Embryonic facial prominence (tissue), 1 donor: ENCODE measurements at regions not wholly inside any gene's neighbourhood (a gene's known extent, or its start where the extent isn't known, plus 50 kb on each side); places are given as distances from the start of the nearest gene placed in this dataset.

ENCODE experiments used
- DNase-seq: peaks from one replicate; pipeline ENCODE4 v3.0.0-alpha.2; 2016; ENCODE audit errors: extremely low spot score

DNA sequence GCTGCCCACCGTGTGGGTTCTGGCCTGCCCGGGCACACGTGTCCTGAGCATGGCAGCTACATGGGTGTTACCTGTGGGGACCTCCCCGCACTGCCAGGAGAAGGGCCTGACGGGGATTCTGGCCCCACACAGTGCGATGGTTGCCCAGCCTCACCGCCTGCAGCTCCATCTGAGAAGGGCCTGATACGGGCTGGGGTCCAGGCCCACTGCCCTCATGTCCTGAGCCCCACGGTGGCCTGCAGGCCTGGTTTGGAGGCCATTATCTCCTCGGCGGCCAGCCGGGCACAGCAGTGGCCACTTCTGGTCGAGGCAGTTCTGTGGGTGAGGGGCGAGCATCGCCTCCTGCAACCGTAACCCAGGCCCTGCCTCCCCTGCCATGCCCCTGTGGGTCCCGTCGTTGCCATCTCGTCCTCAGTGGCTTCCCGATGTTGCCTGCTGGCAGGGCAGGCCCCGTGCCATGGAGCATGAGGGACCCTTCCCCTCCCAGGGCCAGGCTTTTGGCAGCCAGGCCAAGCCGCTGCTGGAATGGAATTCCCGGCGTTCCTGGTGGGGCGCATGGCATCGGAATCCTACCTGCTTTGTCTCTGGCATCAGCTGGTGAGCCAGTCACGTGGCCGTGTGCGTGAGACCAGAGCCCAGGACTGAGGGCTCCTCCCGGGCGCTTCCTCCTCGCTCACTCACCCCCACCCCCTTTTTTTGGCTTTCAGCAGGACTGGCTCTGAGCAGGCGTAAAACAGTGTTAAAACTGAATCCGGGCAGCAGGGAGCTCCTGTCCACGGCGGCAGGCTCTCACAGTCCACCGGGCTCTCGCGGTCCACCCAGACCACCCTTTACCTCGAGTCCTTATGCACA lies 71.9 kb upstream of the PPARA start:
- no peak for DNase-seq

DNA sequence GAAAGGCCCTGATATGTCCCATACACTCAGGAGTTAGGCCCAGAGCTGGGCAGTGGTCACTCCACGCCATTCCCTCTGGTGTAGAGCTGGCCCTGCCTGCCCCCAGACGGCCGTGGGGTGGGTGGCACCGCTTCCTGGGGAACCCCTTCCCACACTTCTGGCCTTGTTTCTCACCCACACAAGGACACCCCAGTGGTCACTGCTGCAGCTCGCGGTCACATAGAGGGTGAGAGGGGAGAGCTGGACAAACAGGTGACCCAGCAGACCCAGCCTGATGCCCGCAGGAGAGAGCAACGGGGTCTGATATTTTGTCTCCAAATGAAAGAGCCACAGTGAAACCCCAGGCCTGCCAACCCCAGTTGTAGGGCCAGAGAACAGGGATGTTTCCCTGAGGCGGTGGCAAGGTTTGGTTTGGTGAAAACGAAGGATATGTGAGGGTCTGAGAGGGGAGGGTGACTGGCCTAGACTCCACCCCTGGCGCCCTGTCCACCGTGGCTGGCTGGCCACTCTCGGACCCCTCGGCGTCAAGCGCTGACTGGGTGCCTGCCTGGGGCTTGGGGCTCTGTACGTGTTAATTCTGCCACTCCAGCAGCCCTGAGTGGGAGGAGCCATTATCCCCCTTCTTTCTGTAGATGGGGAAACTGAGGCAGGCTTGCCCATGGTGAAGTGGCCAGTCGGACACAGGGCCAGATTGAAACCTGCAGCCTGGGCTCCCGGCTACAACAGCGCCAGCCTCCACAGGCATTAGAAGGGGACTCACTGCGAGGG lies 71.0 kb upstream of the PPARA start:
- no peak for DNase-seq

DNA sequence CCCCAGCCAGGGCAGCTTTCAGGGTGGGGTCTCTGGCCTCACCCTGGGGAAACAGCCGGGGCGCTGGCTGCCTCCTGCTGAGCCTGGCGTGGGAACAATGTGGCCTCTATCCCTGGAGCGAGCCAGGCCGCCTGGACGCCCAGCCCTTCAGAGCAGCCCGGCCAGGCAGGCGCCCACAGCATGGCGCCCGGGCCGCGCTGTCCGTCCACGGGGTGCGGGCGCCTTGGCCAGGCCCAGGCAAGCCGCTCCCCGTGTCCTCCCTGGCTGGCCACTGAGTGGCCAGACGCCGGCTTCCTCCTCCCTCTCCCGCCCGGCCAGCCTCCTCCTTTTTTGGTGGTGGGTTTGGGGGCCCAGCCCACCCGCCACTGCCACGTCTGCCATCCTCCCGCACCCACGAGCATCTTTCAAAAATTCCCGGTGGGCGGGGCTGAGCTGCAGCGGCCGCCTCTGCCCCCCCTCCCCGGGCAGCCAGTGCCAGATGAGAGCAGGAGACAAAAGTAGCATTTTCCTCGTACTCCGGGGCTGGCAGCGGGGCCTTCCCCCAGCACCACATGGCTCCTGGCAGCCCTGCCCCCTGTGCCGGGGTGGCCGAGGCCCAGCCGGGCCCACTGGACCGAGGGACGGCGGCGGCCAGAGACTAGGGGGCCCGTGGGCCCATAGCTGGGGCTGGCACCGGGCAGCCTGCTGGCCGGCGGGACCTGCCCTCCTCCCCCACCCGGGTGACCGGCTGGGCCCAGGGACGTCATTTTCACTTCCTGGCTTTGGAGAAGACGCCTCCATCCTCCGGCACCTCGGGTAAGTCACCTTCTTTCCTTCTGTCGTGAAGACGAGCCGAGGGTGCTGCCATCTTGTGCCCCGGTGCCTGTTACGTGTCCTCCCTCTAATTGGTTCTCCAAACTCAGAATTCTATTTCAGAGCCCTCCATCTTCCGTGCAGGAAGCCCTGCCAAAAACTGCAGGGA lies 70.2 kb upstream of the PPARA start:
- DNase-seq, result no peak

DNA sequence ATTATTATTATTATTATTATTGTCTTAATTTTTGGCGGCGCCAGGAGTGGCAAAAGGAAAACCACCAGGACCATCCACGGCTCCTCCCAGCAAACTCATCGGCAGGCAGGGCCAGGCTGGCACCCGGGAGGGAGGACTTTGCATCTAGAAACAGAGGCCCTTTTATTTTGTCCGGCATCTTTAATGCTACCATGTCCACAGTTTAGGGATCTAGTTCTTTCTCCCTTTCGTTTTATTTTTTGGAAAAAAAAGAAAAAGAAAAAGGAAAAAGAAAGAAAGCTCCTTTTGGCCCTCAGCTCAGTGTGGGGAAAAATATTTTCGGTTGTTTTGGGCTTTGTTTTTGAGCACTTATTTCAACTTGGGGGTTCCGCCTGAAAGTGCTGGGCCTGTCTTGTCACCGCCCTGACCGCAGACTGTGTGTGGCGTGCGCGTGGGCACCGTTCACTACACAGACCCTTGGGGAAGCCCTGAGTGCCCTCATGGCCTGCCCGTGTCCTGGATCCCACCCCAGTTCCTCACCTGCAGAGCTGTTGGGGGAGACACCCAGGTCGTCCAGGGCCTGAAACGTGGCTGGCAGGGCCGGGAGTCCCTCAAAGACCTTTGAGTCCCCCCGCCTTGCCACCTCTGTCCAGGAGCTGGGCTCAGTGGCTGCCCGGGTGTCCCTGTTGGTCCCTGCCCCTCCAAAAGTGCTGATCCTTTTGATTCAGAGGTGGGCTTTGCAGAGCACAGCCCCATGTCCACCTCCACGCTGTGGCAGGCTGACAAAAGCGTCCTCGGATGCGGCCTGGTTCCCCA lies 69.1 kb upstream of the PPARA start:
- no peak for DNase-seq

DNA sequence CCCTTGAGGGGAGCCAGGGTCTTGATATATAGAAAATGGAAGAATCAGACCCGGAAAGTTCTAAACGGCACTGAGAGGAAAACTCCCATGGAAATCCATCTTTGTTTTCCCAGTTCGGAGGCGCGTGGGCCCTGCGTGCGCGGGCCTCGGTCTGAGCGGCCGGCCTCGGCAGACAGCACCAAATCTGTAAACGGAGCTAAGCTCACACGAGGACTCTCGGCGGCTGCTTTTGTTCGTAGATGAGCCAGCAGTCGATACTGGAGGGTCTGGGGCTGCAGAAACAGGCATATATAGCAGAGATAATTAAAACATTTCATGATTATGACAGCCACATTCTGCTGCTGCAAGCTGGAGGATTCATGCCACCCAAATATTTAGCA lies 68.5 kb upstream of the PPARA start:
- no peak for DNase-seq

DNA sequence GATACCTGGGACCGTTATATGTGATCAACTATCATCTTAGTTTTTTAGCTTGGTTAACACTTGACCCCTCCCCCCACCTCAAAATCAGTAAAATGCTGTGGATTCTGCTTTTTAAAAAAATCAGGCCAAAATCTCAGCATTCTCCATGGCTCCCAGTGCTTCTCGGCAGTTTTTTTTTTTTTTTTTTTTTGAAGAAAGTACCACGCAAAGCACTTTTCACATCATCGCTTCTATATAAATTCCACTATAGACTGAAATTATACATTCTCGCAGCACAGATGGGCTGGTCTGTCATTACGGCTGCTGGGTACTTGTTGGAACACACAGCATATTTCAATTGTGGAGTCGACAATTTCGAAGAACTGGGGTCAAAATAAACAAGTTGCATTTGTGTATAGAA lies 67.7 kb upstream of the PPARA start:
- no peak for DNase-seq

DNA sequence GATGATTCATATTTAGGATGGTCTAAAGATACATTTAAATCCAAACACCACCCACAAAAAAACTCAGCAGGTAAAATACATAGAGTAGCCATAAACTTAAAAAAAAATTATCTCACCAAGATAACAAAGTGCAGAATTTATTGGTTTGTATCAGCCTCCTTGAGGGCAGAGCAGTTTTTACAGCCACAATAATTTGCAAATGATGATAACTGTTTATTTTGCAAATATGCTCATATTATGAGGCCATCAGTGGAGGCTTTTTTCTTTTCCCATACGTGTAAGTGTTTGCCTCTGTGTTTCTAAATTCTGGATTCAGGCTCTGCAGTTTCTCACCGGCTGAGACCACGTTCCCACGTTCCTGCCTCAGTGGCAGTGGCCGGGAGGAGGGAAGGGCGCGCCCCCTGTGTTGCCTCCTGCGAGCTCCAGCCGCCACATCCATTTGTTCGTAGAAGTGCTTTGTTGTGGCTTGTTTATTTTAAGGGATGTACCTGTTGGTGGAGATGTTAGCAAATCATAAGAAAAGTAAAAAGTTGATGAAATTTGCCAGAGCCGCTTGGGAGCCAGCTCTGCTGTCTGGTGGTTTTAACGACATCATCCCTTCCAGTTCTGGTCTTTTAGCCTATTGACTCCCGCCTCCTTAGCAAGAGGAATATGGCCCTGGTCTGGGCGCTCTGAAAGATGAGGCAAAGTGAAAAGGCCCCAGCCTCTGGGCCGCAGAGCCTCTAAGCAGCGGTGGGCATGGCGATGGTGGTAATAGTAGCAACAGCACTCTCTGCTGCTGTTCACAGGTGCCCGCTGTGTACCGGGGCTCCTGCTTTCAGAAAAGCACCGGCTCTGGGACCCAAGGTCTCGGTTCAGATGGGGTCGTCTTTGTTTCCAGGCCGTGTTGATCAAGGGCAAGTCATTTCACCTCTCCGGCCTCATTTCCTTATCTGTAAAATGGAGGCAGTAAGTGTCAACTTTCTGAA lies 66.7 kb upstream of the PPARA start:
- no peak for DNase-seq

DNA sequence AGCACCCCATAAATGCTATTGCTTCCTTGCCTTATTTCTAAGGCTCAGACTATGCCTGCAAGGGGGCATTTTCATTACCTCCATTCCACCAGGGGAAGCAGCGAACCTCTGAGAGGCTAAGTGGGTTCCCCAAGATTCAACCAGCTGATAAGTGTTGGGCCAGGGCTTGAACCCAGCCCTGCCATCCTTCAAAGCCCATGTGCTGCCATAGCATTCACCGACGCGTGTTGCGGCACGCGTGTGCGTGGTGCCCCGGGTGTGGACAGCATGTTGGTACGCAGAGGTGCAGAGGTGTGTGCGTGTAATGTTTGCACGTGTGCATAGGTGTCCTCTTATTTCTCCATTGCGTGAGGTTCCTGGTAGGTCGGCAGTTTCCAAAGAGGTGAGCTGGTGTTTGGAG lies 66.0 kb upstream of the PPARA start:
- no peak for DNase-seq

DNA sequence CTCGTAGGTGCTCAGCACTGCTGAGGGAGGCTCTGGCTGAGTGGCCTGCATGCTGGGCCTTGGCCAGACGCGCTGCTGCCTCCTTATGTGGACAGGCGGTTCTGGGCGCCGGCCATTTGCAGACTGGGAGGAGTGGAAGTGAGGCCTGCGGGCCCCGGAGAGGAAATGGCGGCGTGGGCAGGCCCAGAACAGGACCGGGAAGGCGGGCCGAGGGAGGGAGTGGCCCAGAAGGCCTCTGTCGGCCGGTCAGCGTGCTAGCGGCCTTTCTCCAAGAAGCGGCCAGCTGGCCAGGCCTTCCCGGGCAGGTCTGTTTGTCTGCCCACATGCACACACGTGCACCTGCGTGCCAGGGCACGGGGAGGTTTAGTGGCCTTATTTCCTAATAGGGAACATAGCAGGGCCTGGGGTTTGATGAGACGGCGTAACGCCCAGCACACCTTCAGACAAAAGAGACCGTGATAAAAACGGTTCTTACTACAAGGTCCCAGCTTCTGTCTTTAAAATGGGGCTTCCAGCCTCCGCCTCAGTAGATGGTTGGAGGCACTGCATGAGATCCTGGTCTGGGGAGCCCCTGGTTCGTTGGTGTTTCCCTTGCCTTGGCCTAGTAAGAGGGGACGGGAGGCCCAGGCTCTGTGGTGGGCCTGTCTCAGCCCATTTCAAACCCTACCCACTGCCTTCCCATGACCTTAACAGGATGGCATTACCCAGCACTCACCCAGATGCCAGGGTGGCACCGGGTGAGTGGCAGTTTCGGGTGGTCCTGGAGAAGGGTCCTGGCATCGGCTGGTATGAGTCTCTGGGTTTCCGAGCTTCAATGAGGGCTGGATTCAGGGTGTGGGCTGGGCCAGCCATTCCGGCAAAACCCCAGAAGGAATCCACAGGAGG lies 65.1 kb upstream of the PPARA start:
- no peak for DNase-seq

DNA sequence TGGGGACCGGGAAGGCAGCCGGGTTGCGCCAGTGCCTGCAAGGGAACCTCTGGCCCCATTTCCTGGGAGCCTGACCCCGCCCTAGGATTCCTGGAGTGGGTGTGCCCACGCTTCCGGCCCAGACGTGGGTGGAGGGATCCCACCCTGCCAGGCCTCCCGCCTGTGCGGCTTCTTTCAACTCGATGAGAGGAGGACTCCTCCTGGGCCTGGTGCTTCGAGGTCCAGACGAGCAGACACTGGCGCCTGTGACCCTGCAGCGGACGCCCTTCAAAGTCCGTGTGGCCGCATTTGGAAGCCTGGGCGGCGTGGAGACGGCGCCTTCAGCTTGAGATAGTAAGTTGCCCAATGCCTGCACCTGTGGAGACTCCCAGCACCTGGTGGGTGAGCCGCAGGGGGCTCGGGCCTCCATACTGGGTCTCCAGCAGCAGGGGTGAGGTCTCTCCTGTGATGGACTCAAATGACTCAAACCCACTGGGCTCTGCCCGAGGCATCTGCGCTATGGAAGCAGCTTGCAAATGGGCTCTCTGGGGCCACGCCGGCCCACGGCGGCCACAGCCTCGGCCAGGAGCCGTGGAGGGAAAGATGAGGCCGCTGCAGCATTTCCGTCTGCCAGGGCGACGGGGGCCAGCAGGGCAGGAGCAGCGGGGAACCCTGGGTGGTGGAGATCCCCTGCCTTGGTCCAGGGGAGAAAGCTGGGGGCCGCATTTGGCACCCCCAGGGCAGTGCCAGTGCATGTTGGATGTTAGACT lies 64.3 kb upstream of the PPARA start:
- no peak for DNase-seq

DNA sequence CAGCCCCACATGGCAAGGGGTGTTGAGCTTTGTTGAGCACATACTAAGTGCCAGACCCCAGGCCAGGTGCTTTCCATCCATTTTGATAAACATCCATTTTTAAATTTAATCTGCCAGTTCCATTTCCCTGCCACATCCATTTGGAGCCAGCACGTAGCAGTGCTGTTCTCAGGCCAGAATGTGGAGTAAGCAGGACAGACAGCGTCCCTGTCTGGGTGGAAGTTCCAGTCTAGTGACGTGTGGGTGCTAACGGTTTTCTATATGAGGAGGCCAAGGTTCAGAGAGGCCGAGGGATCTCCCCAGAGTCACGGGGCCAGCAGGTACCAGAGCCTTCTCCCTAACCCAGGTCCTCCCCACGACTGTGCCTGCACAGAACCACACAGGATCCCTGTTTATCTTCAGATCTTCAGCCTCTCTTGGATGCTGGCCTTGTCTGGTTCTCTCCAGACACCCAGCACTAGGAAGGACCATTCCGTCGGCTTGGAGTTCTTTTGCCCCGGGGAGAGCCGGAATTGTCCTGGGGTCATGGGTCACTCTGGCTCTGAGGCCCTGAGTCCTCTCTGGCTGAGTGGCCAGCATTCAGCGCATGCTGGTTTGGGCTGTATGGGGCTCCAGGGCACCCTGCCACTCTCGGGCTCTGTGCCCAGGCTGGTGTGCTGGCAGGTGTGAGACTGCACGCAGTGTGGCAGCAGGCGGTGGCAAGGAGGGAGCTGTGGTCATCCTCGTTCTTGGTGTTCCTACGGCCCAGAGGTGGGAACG lies 63.6 kb upstream of the PPARA start:
- DNase-seq, result no peak

DNA sequence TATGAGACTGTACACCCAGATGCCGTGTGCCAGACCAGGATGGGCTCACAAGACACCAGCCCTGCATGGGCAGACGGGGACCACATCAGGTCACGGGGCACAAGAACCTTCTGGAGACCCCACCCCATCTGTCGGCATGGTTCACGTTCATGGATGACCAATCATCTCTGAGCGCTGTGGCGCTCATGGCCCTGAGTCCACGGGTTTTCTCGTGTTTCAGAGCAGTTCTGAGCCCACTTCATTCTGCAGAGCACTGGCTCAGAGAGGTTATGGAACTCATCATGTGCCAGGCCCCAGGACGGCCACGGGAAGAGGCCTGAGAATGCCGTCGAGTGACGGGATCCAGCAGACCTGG lies 63.0 kb upstream of the PPARA start:
- DNase-seq, result no peak

DNA sequence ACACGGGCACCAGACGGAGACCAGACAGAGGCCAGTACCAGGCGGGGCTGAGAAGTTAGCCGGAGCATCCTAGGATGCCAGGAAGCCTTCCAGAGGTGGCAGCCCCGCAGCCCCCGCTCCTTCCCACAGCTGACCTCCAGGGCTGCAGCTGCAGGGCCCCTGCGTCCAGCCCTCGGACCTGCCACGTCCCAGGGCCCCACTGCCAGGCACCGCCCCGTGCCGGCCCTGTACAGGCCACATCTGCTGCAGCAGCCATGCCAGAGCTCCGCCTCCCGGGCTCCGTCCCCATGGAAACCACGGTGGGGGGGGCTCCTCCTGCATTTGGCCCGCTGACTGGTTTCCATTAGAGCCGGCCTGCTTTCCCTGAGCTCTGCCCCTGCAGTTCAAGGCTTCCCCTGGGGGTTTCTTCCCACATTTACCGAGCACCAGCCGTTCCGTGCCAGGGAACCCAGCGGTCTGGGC lies 62.5 kb upstream of the PPARA start:
- DNase-seq, result peak; percentile 53

DNA sequence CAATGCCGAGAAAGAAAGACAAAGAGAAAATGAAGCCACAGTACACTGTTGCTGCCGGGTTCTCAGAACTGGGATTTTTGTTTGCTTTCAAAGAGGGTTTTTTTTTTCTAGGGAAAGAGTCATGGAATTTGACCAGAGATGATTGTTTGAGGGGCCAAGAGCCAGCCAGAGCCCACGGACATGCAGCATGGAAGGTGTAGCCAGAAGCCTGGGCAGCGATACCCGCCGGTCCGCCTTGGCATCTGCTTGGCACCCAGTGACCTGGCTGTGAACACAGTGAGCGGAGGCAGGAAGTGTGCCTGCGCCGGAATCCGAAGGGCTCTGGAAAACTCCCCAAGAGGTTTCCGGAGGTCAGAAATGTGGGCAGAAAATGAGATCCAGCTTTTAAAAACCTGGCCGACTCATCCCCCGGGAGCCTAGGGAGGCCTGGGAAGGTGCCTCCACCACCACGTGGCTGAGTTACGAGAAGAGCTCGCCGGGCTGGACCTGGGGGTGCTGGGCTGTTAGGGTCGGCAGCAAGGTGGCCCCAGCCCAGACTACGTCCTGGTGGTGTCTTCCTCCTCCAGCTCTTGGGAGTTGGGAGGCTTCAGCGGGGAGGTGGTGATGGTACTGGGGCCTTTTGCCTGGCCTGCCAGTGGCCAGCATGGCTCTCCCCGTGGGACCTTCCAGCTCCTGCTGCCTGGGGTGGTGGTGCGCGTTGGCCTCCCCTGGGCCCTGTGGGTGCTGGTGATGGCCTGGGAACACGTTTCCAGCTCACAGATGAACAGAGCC lies 61.6 kb upstream of the PPARA start:
- DNase-seq, result no peak

DNA sequence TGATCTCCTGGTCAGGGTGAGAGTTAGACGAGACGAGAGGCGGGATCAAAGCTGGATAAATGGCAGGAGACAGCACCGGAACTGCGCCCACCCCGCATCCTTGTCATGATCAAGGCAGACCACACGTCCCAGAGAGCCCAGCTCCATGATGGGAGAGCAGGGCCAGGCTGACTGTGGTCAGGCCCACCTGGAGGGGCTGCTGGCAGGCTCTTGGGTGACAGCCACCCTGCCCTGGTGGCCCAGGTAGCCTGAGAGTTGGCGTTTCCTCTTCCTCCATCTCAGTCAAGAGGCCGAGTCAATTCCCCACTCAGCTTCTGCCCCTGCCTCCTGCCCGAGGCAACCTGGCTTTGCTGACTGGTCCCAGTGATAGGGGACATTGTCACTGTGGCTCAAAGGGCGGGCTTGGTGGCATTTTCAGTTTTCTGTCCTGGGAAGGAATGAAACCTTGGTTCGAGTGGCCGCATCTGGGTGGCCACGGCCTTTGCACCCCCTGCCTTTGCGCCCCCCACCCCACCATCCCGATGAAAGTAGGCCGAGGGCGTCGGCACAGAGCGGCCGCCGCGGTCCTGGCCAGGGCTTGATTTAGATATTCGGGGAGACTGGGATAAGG lies 60.8 kb upstream of the PPARA start:
- no peak for DNase-seq

DNA sequence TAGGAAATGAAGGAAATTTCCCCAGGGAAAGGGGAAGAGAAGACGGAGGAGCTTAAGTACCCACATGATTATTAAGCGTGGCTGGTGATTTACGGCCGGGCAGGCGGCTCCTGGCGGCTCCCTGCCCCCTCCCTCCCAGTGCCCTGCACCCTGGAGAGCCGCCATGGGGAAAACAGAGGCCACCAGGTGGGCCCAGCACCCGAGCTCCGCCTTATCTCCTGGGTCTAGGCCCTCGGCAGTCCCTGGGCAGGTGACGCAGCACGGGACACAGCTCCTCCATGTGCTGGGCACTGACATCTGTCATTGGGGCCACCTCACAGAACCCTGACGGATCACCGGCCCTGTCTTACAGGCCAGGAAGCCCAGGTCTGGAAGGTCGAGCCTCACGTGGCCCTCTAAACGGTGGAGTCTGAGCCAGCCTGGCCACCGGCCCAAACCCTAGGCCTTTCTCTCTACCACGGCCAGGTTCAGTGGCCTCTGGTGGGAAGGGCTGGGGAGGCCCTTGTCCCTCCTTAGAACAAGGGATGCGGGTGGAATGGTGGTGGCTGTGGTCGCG lies 60.2 kb upstream of the PPARA start:
- no peak for DNase-seq
